GM11168 (cell line): ENCODE measurements at regions not wholly inside any gene's neighbourhood (a gene's known extent, or its start where the extent isn't known, plus 50 kb on each side); places are given as distances from the start of the nearest gene placed in this dataset.

Experiments
- in situ Hi-C: fragments of 300-500 bp; cut with MboI; formaldehyde crosslinking; loops from one replicate; pipeline ENCODE4 v1.12.0; 2022; ENCODE audit warnings: low sequenced_read_pairs; ENCODE audit not compliant: unreplicated experiment

GRCh38 chr13:73702419-73703071 is 431.7 kb downstream of the KLF12 start:
- in situ Hi-C loops: loop anchor here (25.0 kb wide), 1 partner anchor 890 kb away; no protein-coding TSS in a partner anchor

GRCh38 chr13:73701160-73701559 is 433.0 kb downstream of the KLF12 start:
- in situ Hi-C loops: loop anchor here (25.0 kb wide), 1 partner anchor 889 kb away; no protein-coding TSS in a partner anchor

- in situ Hi-C loops: no loop called here
Measured at GRCh38 chr13:73698859-73699258, 435.3 kb downstream of the KLF12 start.

GRCh38 chr13:73697166-73697565 is 437.0 kb downstream of the KLF12 start:
- in situ Hi-C loops: no loop called here

GRCh38 chr13:73696713-73697112 is 437.5 kb downstream of the KLF12 start:
- in situ Hi-C loops: no loop called here

- in situ Hi-C loops: no loop called here
Measured at GRCh38 chr13:73696271-73696670, 437.9 kb downstream of the KLF12 start.

- in situ Hi-C loops: no loop called here
Measured at GRCh38 chr13:73695325-73695724, 438.9 kb downstream of the KLF12 start.

- in situ Hi-C loops: no loop called here
Measured at GRCh38 chr13:73693215-73693614, 441.0 kb downstream of the KLF12 start.

- in situ Hi-C loops: no loop called here
Measured at GRCh38 chr13:73691891-73692290, 442.3 kb downstream of the KLF12 start.

- in situ Hi-C loops: no loop called here
Measured at GRCh38 chr13:73687929-73688328, 446.3 kb downstream of the KLF12 start.

GRCh38 chr13:73687087-73687486 is 447.1 kb downstream of the KLF12 start:
- in situ Hi-C loops: no loop called here

- in situ Hi-C loops: no loop called here
Measured at GRCh38 chr13:73684750-73685149, 449.5 kb downstream of the KLF12 start.

- in situ Hi-C loops: no loop called here
Measured at GRCh38 chr13:73684286-73684685, 449.9 kb downstream of the KLF12 start.

- in situ Hi-C loops: no loop called here
Measured at GRCh38 chr13:73683746-73684145, 450.5 kb downstream of the KLF12 start.

- in situ Hi-C loops: no loop called here
Measured at GRCh38 chr13:73681779-73682178, 452.4 kb downstream of the KLF12 start.

GRCh38 chr13:73681015-73681414 is 453.2 kb downstream of the KLF12 start:
- in situ Hi-C loops: no loop called here

GRCh38 chr13:73677048-73677601 is 457.1 kb downstream of the KLF12 start:
- in situ Hi-C loops: no loop called here

- in situ Hi-C loops: no loop called here
Measured at GRCh38 chr13:73676550-73677047, 457.6 kb downstream of the KLF12 start.

GRCh38 chr13:73675821-73676220 is 458.4 kb downstream of the KLF12 start:
- in situ Hi-C loops: no loop called here

GRCh38 chr13:73674570-73674969 is 459.6 kb downstream of the KLF12 start:
- in situ Hi-C loops: no loop called here

- in situ Hi-C loops: no loop called here
Measured at GRCh38 chr13:73673931-73674330, 460.3 kb downstream of the KLF12 start.

GRCh38 chr13:73672492-73672891 is 461.7 kb downstream of the KLF12 start:
- in situ Hi-C loops: no loop called here
